Amygdala (tissue), 56 donors: ENCODE measurements at regions not wholly inside any gene's neighbourhood (a gene's known extent, or its start where the extent isn't known, plus 50 kb on each side); places are given as distances from the start of the nearest gene placed in this dataset.
"Not testable (repeated sequence)": the region's sequence is repeated elsewhere in the genome, so short reads cannot be mapped to it uniquely, and the experiment has no call there.

Experiments
- DNase-seq, 56 donors: peaks; one replicate each; lab custom pipeline; 2025; lab: John Stamatoyannopoulos, UW

DNA sequence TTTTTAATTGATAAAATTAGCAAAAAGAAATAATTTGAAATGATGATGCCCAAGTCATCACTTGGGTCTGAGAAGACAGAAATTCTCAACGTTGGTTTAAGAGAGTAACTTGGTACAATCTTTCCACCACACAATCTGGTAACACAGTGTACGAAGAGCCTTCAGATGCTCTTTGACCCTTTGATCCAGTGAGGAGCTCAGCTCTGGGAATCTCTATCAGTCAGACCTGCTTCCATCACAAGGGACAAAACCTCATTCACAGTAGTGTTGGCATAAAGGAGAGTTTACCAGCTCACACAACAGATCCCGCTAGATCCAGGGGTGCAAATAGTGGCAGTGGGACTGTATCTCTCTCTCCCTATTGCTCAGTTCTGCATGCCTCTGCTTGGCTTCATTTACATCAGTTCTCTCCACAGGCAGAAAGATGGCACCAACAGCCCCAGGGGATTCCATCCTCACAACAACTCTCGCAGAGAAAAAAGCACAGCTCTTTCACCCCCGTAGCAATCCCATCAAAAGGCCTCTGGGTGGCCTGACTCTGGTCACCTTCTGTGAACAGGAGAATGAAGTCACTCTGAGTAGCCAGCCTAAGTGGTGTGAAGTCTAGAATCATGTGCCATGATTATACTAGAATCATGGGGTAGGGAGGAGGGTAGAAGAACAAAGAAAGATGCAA lies 119.7 kb downstream of the ZNF281 start:
- no peak for DNase-seq

GRCh38 chr1:200288226-200288625 lies 121.6 kb downstream of the ZNF281 start:
- no peak for DNase-seq

- not testable (repeated sequence) for DNase-seq
Measured at GRCh38 chr1:200284236-200284635, 125.6 kb downstream of the ZNF281 start.

DNA sequence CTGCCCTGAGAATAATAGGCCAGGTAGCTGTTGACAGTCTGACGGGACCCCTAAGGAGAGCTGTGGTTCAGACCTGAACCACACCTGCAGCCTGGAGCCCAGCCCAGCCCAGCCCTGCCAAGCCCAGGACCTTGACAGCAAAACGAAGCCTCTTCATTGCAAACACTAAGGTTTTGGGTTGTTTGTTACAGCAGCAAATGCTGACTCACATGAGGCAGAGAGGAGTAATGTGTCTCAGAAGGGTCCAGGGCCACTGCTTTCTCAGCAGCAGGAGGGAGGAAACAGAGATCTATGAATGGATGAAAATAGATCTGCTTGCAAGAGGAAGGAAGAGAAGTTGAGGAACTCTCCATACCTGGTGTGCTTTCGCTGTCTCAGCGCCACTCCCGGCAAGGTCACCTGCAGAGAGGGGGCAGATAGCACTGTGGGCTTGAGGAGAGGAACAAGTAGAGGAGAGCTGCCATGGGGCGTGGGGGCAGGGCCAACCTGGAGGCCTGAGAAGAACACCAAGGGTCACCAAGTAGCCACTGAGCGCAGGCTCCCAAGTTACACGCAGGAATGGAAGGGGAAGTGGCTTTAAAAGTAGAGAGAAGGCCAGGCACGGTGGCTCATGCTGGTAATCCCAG lies 127.2 kb downstream of the ZNF281 start:
- no peak for DNase-seq

DNA sequence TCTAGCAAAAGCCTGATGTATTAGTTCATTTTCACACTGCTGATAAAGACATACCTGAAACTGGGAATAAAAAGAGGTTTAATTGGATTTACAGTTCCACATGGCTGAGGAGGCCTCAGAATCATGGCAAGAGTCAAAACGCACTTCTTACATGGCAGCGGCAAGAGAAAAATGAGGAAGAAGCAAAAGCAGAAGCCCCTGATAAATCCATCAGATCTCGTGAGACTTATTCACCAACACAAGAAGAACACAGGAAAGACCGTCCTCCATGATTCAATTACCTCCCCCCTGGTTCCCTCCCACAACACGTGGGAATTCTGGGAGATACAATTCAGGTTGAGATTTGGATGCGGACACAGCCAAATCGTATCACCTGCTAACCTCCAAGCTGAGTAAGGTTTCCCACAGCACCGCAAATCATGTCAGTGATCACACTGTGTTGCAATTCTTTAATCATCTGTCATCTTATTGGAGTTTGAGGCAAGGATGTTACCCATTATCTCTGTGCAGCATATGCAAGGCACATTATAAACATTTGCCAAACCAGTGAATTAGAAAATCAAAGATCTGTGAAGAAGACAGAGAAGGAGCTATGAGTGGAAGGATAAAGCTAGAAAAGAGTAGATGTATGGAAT lies 128.5 kb downstream of the ZNF281 start:
- DNase-seq = no peak

- peak in 16 of 56 donors; percentile 2 to 36 (median 9) for DNase-seq
Measured at GRCh38 chr1:200279810-200280411, 129.9 kb downstream of the ZNF281 start.

GRCh38 chr1:200275816-200276453 lies 133.9 kb downstream of the ZNF281 start:
- no peak for DNase-seq

DNA sequence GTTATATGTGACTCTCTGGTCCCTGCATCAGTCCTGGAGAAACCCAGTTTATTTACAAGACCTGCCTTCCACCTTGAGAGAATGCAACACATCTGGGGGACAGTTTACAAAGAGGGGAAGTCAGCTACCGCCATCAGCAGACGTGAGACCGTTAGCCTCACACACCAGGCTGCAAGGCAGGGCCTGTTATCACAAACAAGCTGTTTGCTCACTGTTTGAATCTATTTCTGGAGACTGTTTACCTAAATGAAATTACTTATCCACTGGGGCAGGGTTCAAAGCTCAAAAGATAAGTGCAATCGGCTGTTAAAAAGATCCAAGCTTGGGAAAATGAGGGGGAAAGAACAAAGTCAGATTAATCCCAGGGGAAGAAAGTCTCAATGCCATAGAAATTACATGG lies 134.4 kb downstream of the ZNF281 start:
- no peak for DNase-seq

- no peak for DNase-seq
Measured at GRCh38 chr1:200274116-200274515, 135.7 kb downstream of the ZNF281 start.

DNA sequence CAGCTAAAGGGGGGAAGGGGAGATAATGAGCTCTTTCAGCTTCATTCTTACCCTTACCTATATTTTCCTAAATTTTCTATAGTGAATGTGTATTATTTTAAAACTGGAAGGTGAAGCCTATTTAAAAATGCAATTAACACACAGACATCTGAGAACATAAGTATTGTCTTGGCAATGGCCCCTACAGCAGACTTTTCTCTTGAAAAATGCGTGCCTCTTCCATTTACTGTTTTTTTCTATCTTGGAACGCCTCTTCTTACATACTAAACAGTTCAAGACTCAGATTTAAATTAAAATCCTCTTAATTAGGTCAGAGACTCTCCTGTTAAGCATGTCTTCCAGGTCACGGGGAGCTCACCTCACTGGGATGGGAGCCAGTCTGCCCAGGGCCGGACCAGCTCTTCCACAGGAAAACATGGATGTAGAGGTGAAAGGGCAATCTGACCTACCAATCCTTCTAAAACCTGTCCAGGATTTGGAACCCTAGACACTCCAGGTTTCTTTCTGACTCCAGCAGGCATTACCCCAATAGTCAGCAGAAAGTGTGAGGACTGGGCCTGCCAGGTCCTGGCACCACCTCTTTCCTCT lies 137.3 kb downstream of the ZNF281 start:
- DNase-seq = no peak

GRCh38 chr1:200269256-200269655 lies 140.6 kb downstream of the ZNF281 start:
- DNase-seq = no peak

GRCh38 chr1:200267937-200268336 lies 141.9 kb downstream of the ZNF281 start:
- no peak for DNase-seq

- no peak for DNase-seq
Measured at GRCh38 chr1:200267458-200267857, 142.4 kb downstream of the ZNF281 start.

GRCh38 chr1:200266871-200267270 lies 143.0 kb downstream of the ZNF281 start:
- DNase-seq = no peak

- DNase-seq = no peak
Measured at GRCh38 chr1:200265881-200266280, 144.0 kb downstream of the ZNF281 start.

GRCh38 chr1:200265104-200265503 lies 144.7 kb downstream of the ZNF281 start:
- no peak for DNase-seq

GRCh38 chr1:200263203-200263602 lies 146.6 kb downstream of the ZNF281 start:
- DNase-seq = no peak

DNA sequence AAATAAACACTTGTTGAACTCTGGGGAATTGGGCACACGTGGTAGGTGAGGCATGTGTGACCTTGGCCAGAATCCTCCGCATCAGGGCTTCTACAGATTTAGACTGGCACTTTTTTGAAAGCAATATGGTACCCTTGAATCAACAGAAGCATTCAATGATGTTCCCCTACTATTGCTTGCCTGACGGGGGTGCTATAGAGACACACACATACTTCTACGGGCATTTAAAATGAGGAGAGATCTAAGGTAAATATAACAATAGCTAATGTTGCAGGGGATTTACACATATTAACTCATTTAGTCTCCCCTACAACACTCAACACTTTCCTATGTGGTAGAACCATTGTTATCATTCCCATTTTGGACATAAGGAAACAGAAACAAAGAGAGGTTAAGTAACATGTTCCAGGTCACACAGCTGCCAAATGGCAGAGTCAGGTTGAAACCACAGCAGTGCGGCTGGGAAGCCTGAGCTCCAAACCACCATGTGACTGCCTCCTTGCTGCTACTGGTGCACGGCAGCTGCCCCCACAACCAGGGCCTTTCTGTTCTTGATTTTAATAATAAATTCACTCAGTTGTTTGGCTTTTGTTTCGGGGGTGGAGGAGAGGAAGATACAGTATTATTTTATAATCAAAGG lies 147.4 kb downstream of the ZNF281 start:
- no peak for DNase-seq

DNA sequence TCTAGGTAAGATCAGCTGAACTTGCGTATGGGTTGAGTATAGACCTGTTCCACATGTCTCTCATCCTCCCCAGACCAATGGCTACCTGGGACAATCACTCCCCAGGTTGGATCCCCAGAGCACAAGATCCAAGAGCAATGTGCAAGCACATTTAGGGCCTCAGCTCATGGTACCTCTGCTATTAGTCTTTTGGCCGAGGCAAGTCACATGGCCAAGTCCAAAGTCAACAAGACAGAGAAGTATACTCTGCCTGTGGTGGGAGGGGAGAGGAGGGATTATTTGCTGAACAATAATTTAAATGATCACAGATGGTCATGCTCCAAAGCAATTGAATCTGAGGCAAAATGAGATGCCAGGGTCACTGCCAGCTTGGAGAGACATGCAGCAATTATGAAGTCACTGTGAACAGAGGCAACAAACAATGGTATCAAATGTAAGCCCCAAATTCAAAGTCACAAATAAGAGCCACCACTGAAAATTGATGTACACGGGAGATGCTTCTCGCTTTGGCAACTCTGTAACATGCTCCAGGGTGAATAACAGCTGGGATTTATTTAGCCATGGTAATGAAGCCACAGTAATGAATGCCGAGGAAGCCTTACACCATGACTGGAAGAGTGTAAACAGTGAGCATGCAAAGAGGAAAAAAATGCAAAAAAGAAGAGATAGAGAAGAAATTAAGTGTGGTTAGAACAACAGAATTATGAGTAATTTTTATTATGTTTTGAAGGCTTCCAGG lies 149.1 kb downstream of the ZNF281 start:
- DNase-seq = no peak
